Activated CD8-positive, alpha-beta T cell treated with anti-CD3 and anti-CD28 coated beads, Interleukin-2, amount 10 ng/mL, durations not matched to agents 7 days and 5 days (primary cell): ENCODE measurements at regions not wholly inside any gene's neighbourhood (a gene's known extent, or its start where the extent isn't known, plus 50 kb on each side); places are given as distances from the start of the nearest gene placed in this dataset.
"Not testable (repeated sequence)": the region's sequence is repeated elsewhere in the genome, so short reads cannot be mapped to it uniquely, and the experiment has no call there.

Experiments
- ATAC-seq: fragments of 150-1000 bp; cut with Tn5 transposase; one replicate; pipeline ENCODE4 v1.10.0; 2021; ENCODE audit warnings: moderate library complexity
- CTCF ChIA-PET: fragments of 350-600 bp; sonication (Branson Sonifier 250); formaldehyde crosslinking; loops from one replicate; lab custom pipeline; 2021; ENCODE audit warnings: antibody characterized with exemption; lab: Charles Lee
- POLR2A ChIA-PET: fragments of 350-600 bp; sonication (Branson Sonifier 250); formaldehyde crosslinking; loops from one replicate; lab custom pipeline; 2021; ENCODE audit warnings: antibody characterized with exemption; lab: Charles Lee
- DNase-seq: peaks from one replicate; pipeline ENCODE4 v3.0.0-alpha.2; 2020
- H3K27ac Mint-ChIP-seq: one replicate; pipeline ENCODE4 v1.8.0; 2021; ENCODE audit warnings: mild to moderate bottlenecking, mixed read lengths
- H3K27me3 Mint-ChIP-seq: one replicate; pipeline ENCODE4 v1.8.0; 2021; ENCODE audit warnings: low read depth, mixed read lengths
- H3K36me3 Mint-ChIP-seq: one replicate; pipeline ENCODE4 v1.8.0; 2021; ENCODE audit warnings: low read depth, mixed read lengths
- H3K4me1 Mint-ChIP-seq: one replicate; pipeline ENCODE4 v1.8.0; 2021; ENCODE audit warnings: low read depth, mixed read lengths
- H3K4me3 Mint-ChIP-seq: one replicate; pipeline ENCODE4 v1.8.0; 2021; ENCODE audit warnings: mild to moderate bottlenecking, mixed read lengths
- H3K9me3 Mint-ChIP-seq: one replicate; pipeline ENCODE4 v1.8.0; 2022; ENCODE audit warnings: mixed read lengths; ENCODE audit not compliant: insufficient read depth

GRCh38 chr4:126532527-126532926 lies 1100.2 kb upstream of the INTU start:
- no peaks in the 10 kb centered on the region for H3K4me1 Mint-ChIP-seq
- DNase-seq (no peak), ATAC-seq (no peak)
- CTCF ChIA-PET = no interaction called here
- H3K27me3 Mint-ChIP-seq = no peaks in the 10 kb centered on the region
- no peaks in the 10 kb centered on the region for H3K36me3 Mint-ChIP-seq
- H3K27ac Mint-ChIP-seq = no peak overlapping the region
- no peak overlapping the region for H3K4me3 Mint-ChIP-seq
- H3K9me3 Mint-ChIP-seq = no peaks in the 10 kb centered on the region
- POLR2A ChIA-PET = no interaction called here

- no peak for DNase-seq
- CTCF ChIA-PET = no interaction called here
- Mint-ChIP-seq H3K27me3 (no peaks in the 10 kb centered on the region), H3K4me1 (no peaks in the 10 kb centered on the region), H3K36me3 (no peaks in the 10 kb centered on the region), H3K9me3 (no peaks in the 10 kb centered on the region), H3K27ac (no peak overlapping the region), H3K4me3 (no peak overlapping the region)
- no peak for ATAC-seq
- POLR2A ChIA-PET = no interaction called here
Observed at GRCh38 chr4:126533146-126533805, 1099.5 kb upstream of the INTU start.

GRCh38 chr4:126539771-126540170 lies 1093.0 kb upstream of the INTU start:
- Mint-ChIP-seq H3K36me3 (no peaks in the 10 kb centered on the region), H3K4me1 (no peaks in the 10 kb centered on the region), H3K27ac (no peak overlapping the region), H3K27me3 (no peaks in the 10 kb centered on the region), H3K4me3 (no peak overlapping the region), H3K9me3 (no peaks in the 10 kb centered on the region)
- ATAC-seq = no peak
- ChIA-PET POLR2A (no interaction called here), CTCF (no interaction called here)
- no peak for DNase-seq

- Mint-ChIP-seq H3K9me3 (no peaks in the 10 kb centered on the region), H3K27me3 (no peaks in the 10 kb centered on the region), H3K36me3 (no peaks in the 10 kb centered on the region), H3K27ac (no peak overlapping the region), H3K4me3 (no peak overlapping the region), H3K4me1 (no peaks in the 10 kb centered on the region)
- DNase-seq = no peak
- ATAC-seq = no peak
- POLR2A ChIA-PET = no interaction called here
- CTCF ChIA-PET = no interaction called here
Observed at GRCh38 chr4:126541820-126542219, 1090.9 kb upstream of the INTU start.

- H3K4me1 Mint-ChIP-seq = no peaks in the 10 kb centered on the region
- ATAC-seq = no peak
- H3K27ac Mint-ChIP-seq = no peak overlapping the region
- no peaks in the 10 kb centered on the region for H3K27me3 Mint-ChIP-seq
- ChIA-PET CTCF (no interaction called here), POLR2A (no interaction called here)
- H3K4me3 Mint-ChIP-seq = no peak overlapping the region
- DNase-seq = no peak
- no peaks in the 10 kb centered on the region for H3K36me3 Mint-ChIP-seq
- H3K9me3 Mint-ChIP-seq = no peaks in the 10 kb centered on the region
Observed at GRCh38 chr4:126544276-126544675, 1088.5 kb upstream of the INTU start.

- H3K4me1 Mint-ChIP-seq, H3K36me3 Mint-ChIP-seq, CTCF ChIA-PET, H3K4me3 Mint-ChIP-seq, DNase-seq, H3K27me3 Mint-ChIP-seq, POLR2A ChIA-PET, ATAC-seq, H3K27ac Mint-ChIP-seq, H3K9me3 Mint-ChIP-seq: not testable (repeated sequence)
Observed at GRCh38 chr4:126546197-126546596, 1086.6 kb upstream of the INTU start.

GRCh38 chr4:126547352-126547751 lies 1085.4 kb upstream of the INTU start:
- Mint-ChIP-seq H3K27me3 (no peaks in the 10 kb centered on the region), H3K4me1 (no peaks in the 10 kb centered on the region), H3K9me3 (no peaks in the 10 kb centered on the region), H3K4me3 (no peak overlapping the region), H3K36me3 (no peaks in the 10 kb centered on the region), H3K27ac (no peak overlapping the region)
- DNase-seq (no peak), ATAC-seq (no peak)
- POLR2A ChIA-PET = no interaction called here
- CTCF ChIA-PET = no interaction called here

- POLR2A ChIA-PET = no interaction called here
- no peak overlapping the region for H3K4me3 Mint-ChIP-seq
- no peak for DNase-seq
- CTCF ChIA-PET = no interaction called here
- H3K4me1 Mint-ChIP-seq = no peaks in the 10 kb centered on the region
- no peak overlapping the region for H3K27ac Mint-ChIP-seq
- H3K27me3 Mint-ChIP-seq = no peaks in the 10 kb centered on the region
- H3K9me3 Mint-ChIP-seq = no peaks in the 10 kb centered on the region
- ATAC-seq = no peak
- H3K36me3 Mint-ChIP-seq = no peaks in the 10 kb centered on the region
Observed at GRCh38 chr4:126548890-126549289, 1083.9 kb upstream of the INTU start.

- Mint-ChIP-seq H3K4me1 (no peaks in the 10 kb centered on the region), H3K9me3 (no peaks in the 10 kb centered on the region), H3K36me3 (no peaks in the 10 kb centered on the region), H3K27ac (no peak overlapping the region), H3K27me3 (no peaks in the 10 kb centered on the region), H3K4me3 (no peak overlapping the region)
- ATAC-seq (no peak), DNase-seq (no peak)
- CTCF ChIA-PET = no interaction called here
- POLR2A ChIA-PET = no interaction called here
Observed at GRCh38 chr4:126552321-126552720, 1080.4 kb upstream of the INTU start.

GRCh38 chr4:126553248-126553647 lies 1079.5 kb upstream of the INTU start:
- no peaks in the 10 kb centered on the region for H3K4me1 Mint-ChIP-seq

GRCh38 chr4:126558596-126558995 lies 1074.2 kb upstream of the INTU start:
- H3K4me3 Mint-ChIP-seq = no peak overlapping the region
- ATAC-seq (no peak), DNase-seq (no peak)
- CTCF ChIA-PET = no interaction called here
- H3K27me3 Mint-ChIP-seq = no peaks in the 10 kb centered on the region
- H3K36me3 Mint-ChIP-seq = no peaks in the 10 kb centered on the region
- H3K4me1 Mint-ChIP-seq = no peaks in the 10 kb centered on the region
- peaks cover 10% of the 10 kb centered on the region for H3K9me3 Mint-ChIP-seq
- POLR2A ChIA-PET = no interaction called here
- no peak overlapping the region for H3K27ac Mint-ChIP-seq

More at GRCh38 chr4:126553248-126553647, 1079.5 kb upstream of the INTU start:
- Mint-ChIP-seq H3K9me3 (peaks cover 7% of the 10 kb centered on the region), H3K4me3 (no peak overlapping the region), H3K27ac (no peak overlapping the region), H3K27me3 (no peaks in the 10 kb centered on the region), H3K36me3 (no peaks in the 10 kb centered on the region)
- POLR2A ChIA-PET = no interaction called here
- CTCF ChIA-PET = no interaction called here
- ATAC-seq = no peak
- no peak for DNase-seq

- Mint-ChIP-seq H3K4me3 (no peak overlapping the region), H3K9me3 (peaks cover 10% of the 10 kb centered on the region), H3K4me1 (no peaks in the 10 kb centered on the region), H3K27ac (no peak overlapping the region), H3K27me3 (no peaks in the 10 kb centered on the region), H3K36me3 (no peaks in the 10 kb centered on the region)
- no peak for ATAC-seq
- ChIA-PET POLR2A (no interaction called here), CTCF (no interaction called here)
- DNase-seq = no peak
Observed at GRCh38 chr4:126559961-126560360, 1072.8 kb upstream of the INTU start.

GRCh38 chr4:126560794-126561193 lies 1072.0 kb upstream of the INTU start:
- H3K27ac Mint-ChIP-seq = no peak overlapping the region
- H3K36me3 Mint-ChIP-seq = no peaks in the 10 kb centered on the region
- ATAC-seq (no peak), DNase-seq (no peak)
- ChIA-PET CTCF (no interaction called here), POLR2A (no interaction called here)
- H3K27me3 Mint-ChIP-seq = no peaks in the 10 kb centered on the region
- H3K9me3 Mint-ChIP-seq = peaks cover 10% of the 10 kb centered on the region
- H3K4me1 Mint-ChIP-seq = no peaks in the 10 kb centered on the region
- no peak overlapping the region for H3K4me3 Mint-ChIP-seq
